ENCODE measurements at regions not wholly inside any gene's neighbourhood (a gene's known extent, or its start where the extent isn't known, plus 50 kb on each side); places are given as distances from the start of the nearest gene placed in this dataset.

DNA sequence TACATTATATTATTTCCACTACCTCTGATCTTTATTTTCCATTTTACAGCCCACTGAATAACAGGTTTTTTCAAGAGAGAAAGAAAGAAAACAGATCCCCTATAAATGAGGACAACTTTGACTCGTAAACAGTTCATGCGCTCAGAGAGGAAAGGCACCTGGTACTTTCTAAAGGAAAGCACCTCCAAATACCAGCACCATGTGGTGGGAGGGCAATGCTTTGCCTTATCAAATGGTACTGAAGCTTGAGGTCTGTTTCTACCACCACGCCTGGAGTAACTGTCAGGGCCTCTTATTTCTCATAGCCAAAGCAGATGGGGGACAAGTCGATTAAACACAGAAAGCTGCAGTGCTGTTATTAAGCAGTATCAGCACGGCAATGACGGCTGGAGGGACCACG is 510.3 kb upstream of the ZFHX3 start (continued):
- TF ChIP-seq ZFP30 (CRISPR knock-in tag; IDR thresholded peaks at IDR 0.05) (no peak), ESRRG (CRISPR knock-in tag; IDR thresholded peaks at IDR 0.05) (no peak), ISL1 (CRISPR knock-in tag; IDR thresholded peaks at IDR 0.05) (no peak), ZFP3 (CRISPR knock-in tag; IDR thresholded peaks at IDR 0.05) (no peak), ZNF70 (CRISPR knock-in tag; IDR thresholded peaks at IDR 0.05) (no peak)

- no peak for TF ChIP-seq ARNTL (CRISPR knock-in tag; IDR thresholded peaks at IDR 0.05; ENCODE audit: borderline replicate concordance, low read depth)
- TF ChIP-seq ZNF565 (CRISPR knock-in tag; conservative IDR thresholded peaks at IDR 0.05; ENCODE audit: low read depth): no peak
- no peak for TF ChIP-seq ZNF70 (CRISPR knock-in tag; IDR thresholded peaks at IDR 0.05)
- TF ChIP-seq ESRRG (CRISPR knock-in tag; IDR thresholded peaks at IDR 0.05): no peak
- ATAC-seq: no peak
These were observed 506.2 kb upstream of the ZFHX3 start for GRCh38 chr16:73553941-73554660.

DNA sequence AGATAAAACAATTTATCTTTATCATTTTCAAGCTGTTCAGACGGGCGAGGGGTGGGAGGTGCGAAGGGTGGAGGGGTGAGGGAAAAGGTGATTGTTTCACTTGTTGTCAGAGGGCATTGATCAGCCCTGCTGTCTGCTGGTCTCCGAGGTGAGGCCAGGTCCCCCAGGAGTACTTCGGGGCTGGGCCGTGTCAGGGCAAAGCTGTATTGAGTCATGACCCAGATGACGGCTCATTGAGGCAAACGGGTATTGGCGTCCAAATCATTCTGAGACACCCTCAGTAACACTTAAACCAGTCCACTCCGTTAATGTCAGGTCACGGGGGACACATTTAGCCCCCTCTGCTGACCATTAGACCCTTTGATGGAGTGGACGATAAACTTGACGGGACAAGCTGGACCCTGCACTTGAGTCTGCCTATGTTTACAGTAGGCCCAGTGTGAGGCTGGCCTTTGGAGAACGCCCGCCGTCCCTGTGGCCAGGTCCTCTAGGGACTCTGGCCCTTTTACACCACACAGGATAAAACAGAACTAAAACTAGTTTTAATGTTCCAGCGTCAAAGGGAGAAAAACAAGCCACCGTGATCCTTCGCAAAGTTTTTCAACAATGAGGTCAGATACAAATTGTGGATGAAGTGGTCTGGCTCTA is 502.2 kb upstream of the ZFHX3 start:
- TF ChIP-seq ZNF70 (CRISPR knock-in tag; IDR thresholded peaks at IDR 0.05): no peak
- no peak for TF ChIP-seq TOX (CRISPR knock-in tag; IDR thresholded peaks at IDR 0.05; ENCODE audit: borderline replicate concordance)
- TF ChIP-seq CREB5 (CRISPR knock-in tag; IDR thresholded peaks at IDR 0.05; ENCODE audit: low read depth): no peak
- no peak for TF ChIP-seq TCF4 (CRISPR knock-in tag; IDR thresholded peaks at IDR 0.05; ENCODE audit: borderline replicate concordance)
- no peak for TF ChIP-seq GLIS3 (CRISPR knock-in tag; IDR thresholded peaks at IDR 0.05)
- no peak for TF ChIP-seq TSHZ2 (CRISPR knock-in tag; IDR thresholded peaks at IDR 0.05)
- TF ChIP-seq ZFP30 (CRISPR knock-in tag; IDR thresholded peaks at IDR 0.05): no peak
- no peak for TF ChIP-seq CSRNP3 (CRISPR knock-in tag; IDR thresholded peaks at IDR 0.05)
- TF ChIP-seq ZNF8 (CRISPR knock-in tag; IDR thresholded peaks at IDR 0.05): no peak
- TF ChIP-seq OSR1 (CRISPR knock-in tag; IDR thresholded peaks at IDR 0.05): no peak
- no peak for TF ChIP-seq ZC3H10 (CRISPR knock-in tag; IDR thresholded peaks at IDR 0.05)
- no peak for TF ChIP-seq ISL1 (CRISPR knock-in tag; IDR thresholded peaks at IDR 0.05)
- no peak for TF ChIP-seq ZNF565 (CRISPR knock-in tag; conservative IDR thresholded peaks at IDR 0.05; ENCODE audit: low read depth)
- TF ChIP-seq BACH2 (CRISPR knock-in tag; IDR thresholded peaks at IDR 0.05; ENCODE audit: borderline replicate concordance): no peak
- no peak for TF ChIP-seq SNAI2 (CRISPR knock-in tag; IDR thresholded peaks at IDR 0.05)
- TF ChIP-seq PPARA (CRISPR knock-in tag; IDR thresholded peaks at IDR 0.05; ENCODE audit: borderline replicate concordance): no peak
- no peak for TF ChIP-seq RARB (CRISPR knock-in tag; IDR thresholded peaks at IDR 0.05)
- TF ChIP-seq ZFP3 (CRISPR knock-in tag; IDR thresholded peaks at IDR 0.05): no peak
- no peak for TF ChIP-seq ESRRG (CRISPR knock-in tag; IDR thresholded peaks at IDR 0.05)
- ATAC-seq: no peak

GRCh38 chr16:73547552-73548403 is 499.9 kb upstream of the ZFHX3 start:
- TF ChIP-seq ISL1 (CRISPR knock-in tag; IDR thresholded peaks at IDR 0.05) (peak; percentile 39), CREB5 (CRISPR knock-in tag; IDR thresholded peaks at IDR 0.05; ENCODE audit: low read depth) (no peak), BACH2 (CRISPR knock-in tag; IDR thresholded peaks at IDR 0.05; ENCODE audit: borderline replicate concordance) (no peak)
- no peak for ATAC-seq

All from SK-N-SH treated with all-trans-retinoic acid at 6 μM for 48 hours (cell line).